ENCODE measurements at regions not wholly inside any gene's neighbourhood (a gene's known extent, or its start where the extent isn't known, plus 50 kb on each side); places are given as distances from the start of the nearest gene placed in this dataset.

DNA sequence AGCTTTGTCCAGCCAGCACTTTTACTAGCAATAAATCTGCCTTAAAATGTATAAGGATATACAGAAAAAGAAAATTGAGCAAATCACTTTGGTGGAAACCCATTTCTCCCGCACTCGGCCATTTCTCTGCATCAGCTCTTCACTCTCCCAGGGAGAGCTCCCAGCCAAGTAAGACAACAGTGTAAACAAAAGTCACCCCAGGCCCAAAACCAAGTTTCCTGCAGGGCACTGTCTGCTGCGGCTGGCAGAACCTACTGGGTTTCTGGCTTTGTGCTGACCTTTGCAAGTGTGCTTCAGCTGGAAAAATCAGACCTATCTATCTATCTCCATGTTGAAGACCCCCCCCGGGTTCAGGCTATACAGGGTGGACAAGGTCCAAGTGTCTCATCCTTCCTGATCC is 476.7 kb upstream of the CAMK1G start:
- H3K4me3 ChIP-seq (ENCODE audit: insufficient read depth, low read length, poor library complexity, severe bottlenecking), result no peak overlapping the region
- H3K79me2 ChIP-seq (ENCODE audit: insufficient read depth, low read length), result no peaks in the 10 kb centered on the region
- no peaks in the 10 kb centered on the region for H3K9me3 ChIP-seq (ENCODE audit: insufficient read depth, low read length)
- no peak overlapping the region for H2AFZ ChIP-seq (ENCODE audit: low read depth, low read length, severe bottlenecking)
- no peaks in the 10 kb centered on the region for H3K36me3 ChIP-seq (ENCODE audit: low read length)
- no peak overlapping the region for H3K9ac ChIP-seq (ENCODE audit: low read length)
- TF ChIP-seq EZH2phosphoT487 (conservative IDR thresholded peaks at IDR 0.05; ENCODE audit: low read length), result no peak
- TF ChIP-seq, protein P1, sequence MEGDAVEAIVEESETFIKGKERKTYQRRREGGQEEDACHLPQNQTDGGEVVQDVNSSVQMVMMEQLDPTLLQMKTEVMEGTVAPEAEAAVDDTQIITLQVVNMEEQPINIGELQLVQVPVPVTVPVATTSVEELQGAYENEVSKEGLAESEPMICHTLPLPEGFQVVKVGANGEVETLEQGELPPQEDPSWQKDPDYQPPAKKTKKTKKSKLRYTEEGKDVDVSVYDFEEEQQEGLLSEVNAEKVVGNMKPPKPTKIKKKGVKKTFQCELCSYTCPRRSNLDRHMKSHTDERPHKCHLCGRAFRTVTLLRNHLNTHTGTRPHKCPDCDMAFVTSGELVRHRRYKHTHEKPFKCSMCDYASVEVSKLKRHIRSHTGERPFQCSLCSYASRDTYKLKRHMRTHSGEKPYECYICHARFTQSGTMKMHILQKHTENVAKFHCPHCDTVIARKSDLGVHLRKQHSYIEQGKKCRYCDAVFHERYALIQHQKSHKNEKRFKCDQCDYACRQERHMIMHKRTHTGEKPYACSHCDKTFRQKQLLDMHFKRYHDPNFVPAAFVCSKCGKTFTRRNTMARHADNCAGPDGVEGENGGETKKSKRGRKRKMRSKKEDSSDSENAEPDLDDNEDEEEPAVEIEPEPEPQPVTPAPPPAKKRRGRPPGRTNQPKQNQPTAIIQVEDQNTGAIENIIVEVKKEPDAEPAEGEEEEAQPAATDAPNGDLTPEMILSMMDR (IDR thresholded peaks at IDR 0.05; ENCODE audit: insufficient read depth, low read length, poor library complexity, severe bottlenecking), result no peak
- no peak overlapping the region for H3K4me2 ChIP-seq (ENCODE audit: low read depth, low read length, poor library complexity, severe bottlenecking)
- no peak overlapping the region for H3K27ac ChIP-seq (ENCODE audit: low read depth, low read length)
- no peaks in the 10 kb centered on the region for H4K20me1 ChIP-seq (ENCODE audit: low read depth, low read length)
- no peaks in the 10 kb centered on the region for H3K27me3 ChIP-seq (ENCODE audit: low read length)
- H3F3A ChIP-seq (ENCODE audit: insufficient read depth), result no peaks in the 10 kb centered on the region
- no peaks in the 10 kb centered on the region for H3K9me2 ChIP-seq (replicated peaks; ENCODE audit: insufficient read depth, low read length)

DNA sequence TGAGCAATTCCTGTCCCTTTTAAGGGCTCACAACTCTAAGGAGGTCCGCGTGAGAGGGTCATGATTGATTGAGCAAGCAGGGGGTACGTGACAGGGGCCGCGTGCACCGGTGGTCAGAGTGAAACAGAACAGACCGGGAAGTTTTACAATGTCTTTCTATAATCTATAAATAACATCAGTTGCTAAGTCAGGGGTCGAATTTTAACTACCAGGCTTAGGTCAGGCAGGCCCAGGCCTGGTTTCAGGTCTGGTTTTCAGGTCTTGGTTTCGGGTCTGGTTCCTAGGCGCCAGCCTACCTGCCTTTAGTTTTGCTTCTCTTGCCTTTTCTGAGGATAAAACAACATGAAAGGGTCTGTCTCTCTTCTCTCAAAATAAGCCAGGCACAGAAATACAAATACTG is 476.0 kb upstream of the CAMK1G start:
- Histone ChIP-seq H3K27ac (ENCODE audit: low read depth, low read length) (no peak overlapping the region), H3K9me2 (replicated peaks; ENCODE audit: insufficient read depth, low read length) (no peaks in the 10 kb centered on the region), H3K9me3 (ENCODE audit: insufficient read depth, low read length) (no peaks in the 10 kb centered on the region), H3K27me3 (ENCODE audit: low read length) (no peaks in the 10 kb centered on the region), H3K79me2 (ENCODE audit: insufficient read depth, low read length) (no peaks in the 10 kb centered on the region), H4K20me1 (ENCODE audit: low read depth, low read length) (no peaks in the 10 kb centered on the region), H3K36me3 (ENCODE audit: low read length) (no peaks in the 10 kb centered on the region), H3F3A (ENCODE audit: insufficient read depth) (no peaks in the 10 kb centered on the region), H3K4me2 (ENCODE audit: low read depth, low read length, poor library complexity, severe bottlenecking) (no peak overlapping the region), H2AFZ (ENCODE audit: low read depth, low read length, severe bottlenecking) (no peak overlapping the region), H3K4me3 (ENCODE audit: insufficient read depth, low read length, poor library complexity, severe bottlenecking) (no peak overlapping the region), H3K9ac (ENCODE audit: low read length) (no peak overlapping the region)
- TF ChIP-seq, protein P1 (IDR thresholded peaks at IDR 0.05; ENCODE audit: insufficient read depth, low read length, poor library complexity, severe bottlenecking), result no peak
- no peak for TF ChIP-seq EZH2phosphoT487 (conservative IDR thresholded peaks at IDR 0.05; ENCODE audit: low read length)

DNA sequence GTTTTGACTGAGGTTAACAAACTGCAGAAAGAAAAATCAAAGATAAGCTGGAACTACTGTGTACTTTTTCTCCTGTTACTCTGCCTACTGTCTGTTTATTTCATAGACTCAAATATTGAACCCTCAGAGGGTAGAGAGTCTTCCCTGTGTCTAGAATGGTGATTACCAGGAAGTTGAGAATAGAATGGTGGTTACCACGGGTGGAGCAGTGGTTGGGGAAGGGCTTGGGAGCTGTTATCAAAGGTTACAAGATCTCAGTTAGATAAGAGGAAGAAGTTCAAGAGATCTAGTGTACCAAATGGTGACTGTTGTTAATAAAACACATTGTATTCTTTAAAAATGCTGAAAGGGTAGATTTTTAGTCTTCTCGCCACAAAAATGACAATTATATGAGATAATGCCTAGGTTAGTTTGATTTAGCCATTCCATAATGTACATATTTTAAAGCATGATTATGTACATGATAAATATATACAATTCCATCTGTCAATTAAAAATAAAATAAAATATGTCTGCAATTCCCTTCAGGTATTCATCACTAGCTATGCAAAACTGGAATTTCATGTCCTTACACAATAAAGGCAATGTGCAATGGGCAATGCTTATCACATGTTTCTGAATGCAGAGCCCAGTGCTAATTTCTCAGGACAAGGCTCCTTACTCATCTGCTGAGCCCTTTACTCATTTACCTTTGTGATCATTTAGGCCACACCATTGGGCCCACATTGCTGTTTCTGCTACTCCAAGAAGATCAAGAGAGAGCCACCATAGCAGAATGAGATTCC is 474.3 kb upstream of the CAMK1G start:
- Histone ChIP-seq H3K9me3 (ENCODE audit: insufficient read depth, low read length) (no peaks in the 10 kb centered on the region), H2AFZ (ENCODE audit: low read depth, low read length, severe bottlenecking) (no peak overlapping the region), H3K4me3 (ENCODE audit: insufficient read depth, low read length, poor library complexity, severe bottlenecking) (no peak overlapping the region), H3K36me3 (ENCODE audit: low read length) (no peaks in the 10 kb centered on the region), H3K79me2 (ENCODE audit: insufficient read depth, low read length) (no peaks in the 10 kb centered on the region), H3K9ac (ENCODE audit: low read length) (no peak overlapping the region), H3K4me2 (ENCODE audit: low read depth, low read length, poor library complexity, severe bottlenecking) (no peak overlapping the region), H3K27ac (ENCODE audit: low read depth, low read length) (no peak overlapping the region), H3K9me2 (replicated peaks; ENCODE audit: insufficient read depth, low read length) (no peaks in the 10 kb centered on the region), H4K20me1 (ENCODE audit: low read depth, low read length) (no peaks in the 10 kb centered on the region), H3F3A (ENCODE audit: insufficient read depth) (no peaks in the 10 kb centered on the region), H3K27me3 (ENCODE audit: low read length) (no peaks in the 10 kb centered on the region)
- TF ChIP-seq, protein P1 (IDR thresholded peaks at IDR 0.05; ENCODE audit: insufficient read depth, low read length, poor library complexity, severe bottlenecking), result no peak
- no peak for TF ChIP-seq EZH2phosphoT487 (conservative IDR thresholded peaks at IDR 0.05; ENCODE audit: low read length)

Measured in SU-DHL-6 (cell line).